OCI-LY1 (cell line): ENCODE measurements at regions not wholly inside any gene's neighbourhood (a gene's known extent, or its start where the extent isn't known, plus 50 kb on each side); places are given as distances from the start of the nearest gene placed in this dataset.
"Not testable (repeated sequence)": the region's sequence is repeated elsewhere in the genome, so short reads cannot be mapped to it uniquely, and the experiment has no call there.

Experiments
- H2AFZ ChIP-seq: fragments of 200-600 bp; sonication (generic), shearing (Covaris generic); 2 replicates; pipeline ENCODE4 v1.6.0; 2014; ENCODE audit warnings: antibody characterized with exemption, mild to moderate bottlenecking, low read length
- H3F3A ChIP-seq: fragments of 200-600 bp; sonication (generic), shearing (Covaris generic); 2 replicates; pipeline ENCODE4 v1.6.0; 2014; ENCODE audit warnings: mild to moderate bottlenecking, antibody characterized with exemption, low read length, moderate library complexity; ENCODE audit not compliant: insufficient read depth
- H3K27ac ChIP-seq: fragments of 200-600 bp; sonication (generic); 2 replicates; pipeline ENCODE4 v1.5.1; 2014; ENCODE audit warnings: low read length, mixed run types, mild to moderate bottlenecking, low read depth; ENCODE audit not compliant: poor library complexity, severe bottlenecking
- H3K27me3 ChIP-seq: fragments of 200-600 bp; sonication (generic); 2 replicates; pipeline ENCODE4 v1.6.0; 2014; ENCODE audit warnings: antibody characterized with exemption, mild to moderate bottlenecking, low read length, moderate library complexity; ENCODE audit not compliant: insufficient read depth
- H3K36me3 ChIP-seq: fragments of 200-600 bp; sonication (generic); 2 replicates; pipeline ENCODE4 v1.6.1; 2014; ENCODE audit warnings: mild to moderate bottlenecking, antibody characterized with exemption, low read length, moderate library complexity, mixed read lengths; ENCODE audit not compliant: insufficient read depth
- H3K4me1 ChIP-seq: fragments of 200-600 bp; sonication (generic); 2 replicates; pipeline ENCODE4 v1.5.1; 2014; ENCODE audit warnings: mild to moderate bottlenecking, low read length, moderate library complexity; ENCODE audit not compliant: insufficient read depth, severe bottlenecking
- H3K4me2 ChIP-seq: fragments of 200-600 bp; sonication (generic), shearing (Covaris generic); 2 replicates; pipeline ENCODE4 v1.6.1; 2014; ENCODE audit warnings: low read length
- H3K4me3 ChIP-seq: fragments of 200-600 bp; sonication (generic); 2 replicates; pipeline ENCODE4 v1.5.1; 2014; ENCODE audit warnings: low read length, low read depth, mild to moderate bottlenecking, mixed read lengths; ENCODE audit not compliant: poor library complexity, severe bottlenecking
- H3K79me2 ChIP-seq: fragments of 200-600 bp; shearing (Covaris generic); 2 replicates; pipeline ENCODE4 v1.6.1; 2016; ENCODE audit warnings: mixed run types, low read length, mixed read lengths; ENCODE audit not compliant: insufficient read depth
- H3K9ac ChIP-seq: fragments of 200-600 bp; sonication (generic), shearing (Covaris generic); 2 replicates; pipeline ENCODE4 v1.6.1; 2014; ENCODE audit warnings: mild to moderate bottlenecking, low read length, mixed read lengths
- H3K9me2 ChIP-seq: fragments of 200-600 bp; sonication (generic), shearing (Covaris generic); 2 replicates; pipeline ENCODE4 v1.6.1; 2014; ENCODE audit warnings: low read depth, mild to moderate bottlenecking, low read length, mixed read lengths
- H3K9me3 ChIP-seq: fragments of 200-600 bp; shearing (Covaris generic); 2 replicates; pipeline ENCODE4 v1.6.1; 2014; ENCODE audit warnings: low read length, mixed read lengths
- H4K20me1 ChIP-seq: fragments of 200-600 bp; sonication (generic), shearing (Covaris generic); 2 replicates; pipeline ENCODE4 v1.6.0; 2016; ENCODE audit warnings: mild to moderate bottlenecking, low read length; ENCODE audit not compliant: insufficient read depth
- CTCF ChIP-seq: fragments of 200-600 bp; sonication (generic), shearing (Covaris generic); IDR thresholded peaks from 2 replicates; pipeline ENCODE4 v1.5.1; 2017; ENCODE audit warnings: mild to moderate bottlenecking, antibody characterized with exemption, low read length, moderate library complexity, mixed read lengths
- EZH2 ChIP-seq: fragments of 200-600 bp; sonication (generic), shearing (Covaris generic); IDR thresholded peaks from 2 replicates; pipeline ENCODE4 v1.8.0; 2017; ENCODE audit warnings: borderline replicate concordance, mixed run types, mild to moderate bottlenecking, antibody characterized with exemption, low read length, moderate library complexity, mixed read lengths

- H4K20me1 ChIP-seq, result no peaks in the 10 kb centered on the region
- H3F3A ChIP-seq, result no peaks in the 10 kb centered on the region
- H3K4me3 ChIP-seq, result no peak overlapping the region
- H3K4me1 ChIP-seq, result no peaks in the 10 kb centered on the region
- no peaks in the 10 kb centered on the region for H3K9me2 ChIP-seq
- no peak overlapping the region for H3K9ac ChIP-seq
- H3K9me3 ChIP-seq, result peaks cover 2% of the 10 kb centered on the region; the same call in 1 of the 2 replicates
- no peaks in the 10 kb centered on the region for H3K27me3 ChIP-seq
- no peak overlapping the region for H3K27ac ChIP-seq
- TF ChIP-seq EZH2 (no peak), CTCF (no peak)
- H2AFZ ChIP-seq, result no peak overlapping the region
- no peaks in the 10 kb centered on the region for H3K79me2 ChIP-seq
- no peaks in the 10 kb centered on the region for H3K36me3 ChIP-seq
- no peak overlapping the region for H3K4me2 ChIP-seq
These were observed 91.1 kb downstream of the TEX36 start for GRCh38 chr10:125591886-125592285.

GRCh38 chr10:125588738-125589137, 94.2 kb downstream of the TEX36 start:
- H3K4me2 ChIP-seq, H3K36me3 ChIP-seq, H2AFZ ChIP-seq, H3K79me2 ChIP-seq, H3K9ac ChIP-seq, H3K9me2 ChIP-seq, H3K27ac ChIP-seq, H3K27me3 ChIP-seq, H3K4me1 ChIP-seq, H3K4me3 ChIP-seq, H3K9me3 ChIP-seq, H4K20me1 ChIP-seq, H3F3A ChIP-seq: not testable (repeated sequence)

GRCh38 chr10:125584954-125585353, 98.0 kb downstream of the TEX36 start:
- no peaks in the 10 kb centered on the region for H3K79me2 ChIP-seq
- H3K4me1 ChIP-seq, result no peaks in the 10 kb centered on the region
- no peak overlapping the region for H3K9ac ChIP-seq
- no peak overlapping the region for H3K4me3 ChIP-seq
- H3K27me3 ChIP-seq, result no peaks in the 10 kb centered on the region
- H3K27ac ChIP-seq, result no peak overlapping the region
- H3K9me2 ChIP-seq, result no peaks in the 10 kb centered on the region
- H3F3A ChIP-seq, result no peaks in the 10 kb centered on the region
- H4K20me1 ChIP-seq, result no peaks in the 10 kb centered on the region
- no peak for TF ChIP-seq CTCF
- TF ChIP-seq EZH2, result no peak
- no peaks in the 10 kb centered on the region for H3K9me3 ChIP-seq
- no peaks in the 10 kb centered on the region for H3K36me3 ChIP-seq
- H3K4me2 ChIP-seq, result no peak overlapping the region
- H2AFZ ChIP-seq, result no peak overlapping the region

- no peaks in the 10 kb centered on the region for H3K27me3 ChIP-seq
- no peaks in the 10 kb centered on the region for H3K4me1 ChIP-seq
- no peak overlapping the region for H3K4me3 ChIP-seq
- no peaks in the 10 kb centered on the region for H3K36me3 ChIP-seq
- H3K79me2 ChIP-seq, result no peaks in the 10 kb centered on the region
- TF ChIP-seq CTCF, result no peak
- H3K9me3 ChIP-seq, result no peaks in the 10 kb centered on the region
- H4K20me1 ChIP-seq, result no peaks in the 10 kb centered on the region
- no peak overlapping the region for H2AFZ ChIP-seq
- no peaks in the 10 kb centered on the region for H3K9me2 ChIP-seq
- no peak overlapping the region for H3K27ac ChIP-seq
- no peaks in the 10 kb centered on the region for H3F3A ChIP-seq
- no peak overlapping the region for H3K9ac ChIP-seq
- H3K4me2 ChIP-seq, result no peak overlapping the region
These were observed 104.2 kb downstream of the TEX36 start for GRCh38 chr10:125578658-125579315.
